Adrenal gland (tissue), 5 donors: ENCODE measurements at regions not wholly inside any gene's neighbourhood (a gene's known extent, or its start where the extent isn't known, plus 50 kb on each side); places are given as distances from the start of the nearest gene placed in this dataset.

ENCODE experiments used
- POLR2A ChIP-seq, 2 donors: fragments of 450-650 bp; IDR thresholded peaks; one replicate each; pipeline ENCODE4 v1.6.1; 2017; ENCODE audit warnings: antibody characterized with exemption in 2 of 2, mild to moderate bottlenecking in 2 of 2, moderate library complexity in 1 of 2
- TF ChIP-seq, protein P1 (sequence below), 6 experiments: fragments of 450-650 bp in 4 of 6; fragments of 200-600 bp in 2 of 6; sonication (generic) in 1 of 6; IDR thresholded peaks; 1 replicate in 5 of 6; 2 replicates in 1 of 6; pipeline versions ENCODE4 v1.5.1 to v1.8.0; 2016 to 2021; ENCODE audit warnings: antibody characterized with exemption in 6 of 6, mild to moderate bottlenecking in 2 of 6, moderate library complexity in 1 of 6
- donor health status: DM: no; HTN: no; CAD: no.

DNA sequence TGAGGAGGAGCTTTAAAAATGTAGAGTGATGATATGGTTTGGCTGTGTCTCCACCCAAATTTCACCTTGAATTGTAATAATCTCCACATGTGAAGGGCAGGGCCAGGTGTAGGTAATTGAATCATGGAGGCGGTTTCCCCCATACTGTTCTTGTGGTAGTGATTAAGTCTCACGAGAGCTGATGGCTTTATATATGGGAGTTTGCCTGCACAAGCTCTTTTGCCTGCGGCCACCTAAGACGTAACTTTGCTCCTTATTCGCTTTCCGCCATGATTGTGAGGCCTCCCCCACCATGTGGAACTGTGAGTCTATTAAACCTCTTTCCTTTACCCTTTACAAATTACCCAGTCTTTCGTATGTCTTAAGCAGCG is 332.0 kb downstream of the RAPGEF2 start:
- TF ChIP-seq, protein P1, sequence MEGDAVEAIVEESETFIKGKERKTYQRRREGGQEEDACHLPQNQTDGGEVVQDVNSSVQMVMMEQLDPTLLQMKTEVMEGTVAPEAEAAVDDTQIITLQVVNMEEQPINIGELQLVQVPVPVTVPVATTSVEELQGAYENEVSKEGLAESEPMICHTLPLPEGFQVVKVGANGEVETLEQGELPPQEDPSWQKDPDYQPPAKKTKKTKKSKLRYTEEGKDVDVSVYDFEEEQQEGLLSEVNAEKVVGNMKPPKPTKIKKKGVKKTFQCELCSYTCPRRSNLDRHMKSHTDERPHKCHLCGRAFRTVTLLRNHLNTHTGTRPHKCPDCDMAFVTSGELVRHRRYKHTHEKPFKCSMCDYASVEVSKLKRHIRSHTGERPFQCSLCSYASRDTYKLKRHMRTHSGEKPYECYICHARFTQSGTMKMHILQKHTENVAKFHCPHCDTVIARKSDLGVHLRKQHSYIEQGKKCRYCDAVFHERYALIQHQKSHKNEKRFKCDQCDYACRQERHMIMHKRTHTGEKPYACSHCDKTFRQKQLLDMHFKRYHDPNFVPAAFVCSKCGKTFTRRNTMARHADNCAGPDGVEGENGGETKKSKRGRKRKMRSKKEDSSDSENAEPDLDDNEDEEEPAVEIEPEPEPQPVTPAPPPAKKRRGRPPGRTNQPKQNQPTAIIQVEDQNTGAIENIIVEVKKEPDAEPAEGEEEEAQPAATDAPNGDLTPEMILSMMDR (IDR thresholded peaks at IDR 0.05), result no peak
- no peak for TF ChIP-seq POLR2A (IDR thresholded peaks at IDR 0.05)
